ENCODE measurements at regions not wholly inside any gene's neighbourhood (a gene's known extent, or its start where the extent isn't known, plus 50 kb on each side); places are given as distances from the start of the nearest gene placed in this dataset.

DNA sequence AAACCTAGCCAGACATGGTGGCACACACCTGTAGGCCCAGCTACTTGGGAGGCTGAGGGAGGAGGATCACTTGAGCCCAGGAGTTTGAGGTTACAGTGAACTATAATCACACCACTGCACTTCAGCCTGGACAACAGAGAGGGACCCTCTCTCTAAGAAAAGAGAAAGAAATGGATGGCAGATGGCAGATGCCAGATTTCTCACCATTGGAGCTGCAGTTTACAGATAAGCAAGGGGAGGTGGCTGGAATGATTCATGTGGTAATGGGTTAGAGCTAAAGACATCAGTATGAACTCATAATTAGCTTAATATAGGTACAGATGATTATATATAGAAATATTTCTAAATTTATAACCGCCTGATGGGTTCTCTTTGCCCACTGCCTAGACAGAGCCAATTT lies 80.1 kb upstream of the IPO5 start:
- TF ChIP-seq POLR2AphosphoS5 (IDR thresholded peaks at IDR 0.05; ENCODE audit: low read depth, low read length) (no peak), FOXP2 (optimal IDR thresholded peaks at IDR 0.05; ENCODE audit: borderline replicate concordance, extremely low read depth, extremely low read length, insufficient read depth) (no peak), REST (IDR thresholded peaks at IDR 0.05; ENCODE audit: insufficient read depth in 1 of 2, low read depth in 2 of 2, low read length in 2 of 2) (no peak), SIN3A (IDR thresholded peaks at IDR 0.05; ENCODE audit: borderline replicate concordance, insufficient read depth, low read length) (no peak), TAF1 (IDR thresholded peaks at IDR 0.05; ENCODE audit: borderline replicate concordance, insufficient read depth, low read length) (no peak)

DNA sequence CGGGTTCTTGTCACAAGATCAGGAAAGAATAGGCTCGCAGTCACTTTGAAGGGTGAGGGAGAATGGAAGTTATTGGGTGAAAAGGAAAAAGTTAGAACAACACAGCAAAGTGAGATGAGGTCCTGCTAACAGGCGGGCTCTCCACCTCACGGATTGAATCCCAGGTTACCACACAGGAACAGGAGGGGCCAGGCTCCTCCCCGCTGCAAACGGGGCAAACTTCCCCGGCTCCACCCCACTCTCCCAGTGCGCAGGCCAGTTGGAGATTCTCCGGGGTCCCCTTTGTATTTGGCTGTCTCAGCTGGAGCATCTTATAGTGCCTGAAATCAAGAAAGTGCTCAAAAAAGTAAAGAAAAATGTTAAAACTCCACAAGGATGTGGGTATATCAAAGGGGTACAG lies 78.3 kb upstream of the IPO5 start:
- TF ChIP-seq POLR2AphosphoS5 (IDR thresholded peaks at IDR 0.05; ENCODE audit: low read depth, low read length): no peak
- no peak for TF ChIP-seq SIN3A (IDR thresholded peaks at IDR 0.05; ENCODE audit: borderline replicate concordance, insufficient read depth, low read length)
- TF ChIP-seq REST (IDR thresholded peaks at IDR 0.05; ENCODE audit: insufficient read depth in 1 of 2, low read depth in 2 of 2, low read length in 2 of 2): no peak
- no peak for TF ChIP-seq FOXP2 (optimal IDR thresholded peaks at IDR 0.05; ENCODE audit: borderline replicate concordance, extremely low read depth, extremely low read length, insufficient read depth)
- TF ChIP-seq TAF1 (IDR thresholded peaks at IDR 0.05; ENCODE audit: borderline replicate concordance, insufficient read depth, low read length): no peak

GRCh38 chr13:97875911-97876310 lies 77.6 kb upstream of the IPO5 start:
- TF ChIP-seq REST (IDR thresholded peaks at IDR 0.05; ENCODE audit: insufficient read depth in 1 of 2, low read depth in 2 of 2, low read length in 2 of 2) (no peak), SIN3A (IDR thresholded peaks at IDR 0.05; ENCODE audit: borderline replicate concordance, insufficient read depth, low read length) (no peak), FOXP2 (optimal IDR thresholded peaks at IDR 0.05; ENCODE audit: borderline replicate concordance, extremely low read depth, extremely low read length, insufficient read depth) (no peak), TAF1 (IDR thresholded peaks at IDR 0.05; ENCODE audit: borderline replicate concordance, insufficient read depth, low read length) (no peak), POLR2AphosphoS5 (IDR thresholded peaks at IDR 0.05; ENCODE audit: low read depth, low read length) (no peak)

- TF ChIP-seq SIN3A (IDR thresholded peaks at IDR 0.05; ENCODE audit: borderline replicate concordance, insufficient read depth, low read length) (no peak), REST (IDR thresholded peaks at IDR 0.05; ENCODE audit: insufficient read depth in 1 of 2, low read depth in 2 of 2, low read length in 2 of 2) (no peak), FOXP2 (optimal IDR thresholded peaks at IDR 0.05; ENCODE audit: borderline replicate concordance, extremely low read depth, extremely low read length, insufficient read depth) (no peak), POLR2AphosphoS5 (IDR thresholded peaks at IDR 0.05; ENCODE audit: low read depth, low read length) (no peak), TAF1 (IDR thresholded peaks at IDR 0.05; ENCODE audit: borderline replicate concordance, insufficient read depth, low read length) (no peak)
Measured at GRCh38 chr13:97878431-97879375, 74.8 kb upstream of the IPO5 start.

All from PFSK-1 (cell line).